NCI-H2107 treated with DMSO at 0.1 percent for 48 hours (cell line): ENCODE measurements at regions not wholly inside any gene's neighbourhood (a gene's known extent, or its start where the extent isn't known, plus 50 kb on each side); places are given as distances from the start of the nearest gene placed in this dataset.
"Not testable (repeated sequence)": the region's sequence is repeated elsewhere in the genome, so short reads cannot be mapped to it uniquely, and the experiment has no call there.

Source experiments
- DNase-seq: peaks from one replicate; lab custom pipeline; 2025; ENCODE audit not compliant: unreplicated experiment; lab: John Stamatoyannopoulos, UW

GRCh38 chr6:48553467-48554189 lies 442.6 kb upstream of the PTCHD4 start:
- no peak for DNase-seq

DNA sequence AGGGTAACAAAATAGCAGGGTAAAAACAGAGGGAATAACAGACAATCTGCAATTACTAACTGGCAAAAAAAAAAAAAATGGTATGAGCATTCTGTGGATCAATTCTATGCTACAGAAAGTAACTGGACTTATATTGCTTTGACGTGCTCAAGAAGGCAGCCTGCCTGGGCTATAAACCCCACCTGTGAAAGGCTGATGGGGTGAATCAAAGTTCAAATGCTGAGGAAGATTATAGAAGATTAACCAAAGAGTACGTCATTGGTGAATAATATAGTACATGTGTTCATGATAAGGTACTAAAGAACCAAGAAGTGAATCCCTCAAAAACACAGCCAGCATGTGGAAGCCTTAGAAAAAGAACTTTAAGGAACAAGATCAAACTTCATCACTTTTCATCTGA lies 441.9 kb upstream of the PTCHD4 start:
- no peak for DNase-seq

DNA sequence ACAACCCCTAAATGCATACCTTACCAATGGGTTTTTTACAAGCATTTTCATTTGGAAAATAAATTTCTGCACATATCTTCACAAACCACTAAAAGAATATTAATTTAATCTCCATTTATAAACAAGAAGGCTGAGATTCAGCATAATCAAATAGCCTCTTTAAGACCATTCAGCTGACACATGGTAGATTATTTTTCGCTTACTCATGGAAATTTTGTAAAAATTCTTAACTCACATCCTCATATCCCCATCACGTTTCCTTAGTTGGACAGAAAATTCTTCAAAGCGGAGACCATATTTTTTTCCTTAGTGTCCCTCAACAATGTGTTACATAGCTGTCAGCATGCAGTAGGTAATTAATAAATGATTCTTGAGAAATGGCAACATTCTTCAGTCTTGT lies 439.6 kb upstream of the PTCHD4 start:
- DNase-seq: no peak

DNA sequence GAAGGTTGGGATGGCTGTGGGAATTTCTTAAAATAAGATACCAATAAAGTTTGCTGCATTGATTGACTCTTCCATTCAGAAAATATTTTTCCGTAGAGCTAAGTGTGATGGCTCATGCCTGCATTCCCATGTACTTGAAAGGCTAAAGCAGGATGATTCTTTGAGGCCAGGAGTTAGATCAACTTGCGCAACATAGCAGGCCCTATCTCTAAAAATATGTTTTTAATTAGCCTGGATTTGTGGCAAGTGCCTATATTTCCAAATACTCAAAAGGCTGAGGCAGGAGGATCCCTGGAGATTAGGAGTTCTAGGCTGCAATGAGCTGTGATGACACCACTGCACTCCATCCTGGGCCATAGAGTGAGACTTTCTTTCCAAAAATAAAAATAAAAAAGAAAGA lies 431.2 kb upstream of the PTCHD4 start:
- no peak for DNase-seq

DNA sequence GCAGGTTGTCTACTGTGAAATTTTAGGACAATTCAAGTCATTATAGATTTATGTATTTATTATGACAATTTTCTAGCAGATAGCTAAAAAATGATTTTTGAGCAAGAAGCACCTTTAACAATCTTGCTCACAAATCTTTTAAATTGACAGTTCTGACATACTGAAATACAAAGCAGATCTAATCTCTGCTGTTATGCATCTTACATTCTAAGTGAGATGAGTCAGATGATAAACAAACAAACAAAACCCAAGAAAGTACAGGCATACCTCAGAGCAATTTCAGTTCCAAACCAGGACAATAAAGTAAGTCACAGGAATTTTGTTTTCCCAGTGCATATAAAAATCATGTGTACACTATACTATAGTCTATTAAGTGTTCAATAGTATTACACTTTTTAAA lies 430.7 kb upstream of the PTCHD4 start:
- no peak for DNase-seq

DNA sequence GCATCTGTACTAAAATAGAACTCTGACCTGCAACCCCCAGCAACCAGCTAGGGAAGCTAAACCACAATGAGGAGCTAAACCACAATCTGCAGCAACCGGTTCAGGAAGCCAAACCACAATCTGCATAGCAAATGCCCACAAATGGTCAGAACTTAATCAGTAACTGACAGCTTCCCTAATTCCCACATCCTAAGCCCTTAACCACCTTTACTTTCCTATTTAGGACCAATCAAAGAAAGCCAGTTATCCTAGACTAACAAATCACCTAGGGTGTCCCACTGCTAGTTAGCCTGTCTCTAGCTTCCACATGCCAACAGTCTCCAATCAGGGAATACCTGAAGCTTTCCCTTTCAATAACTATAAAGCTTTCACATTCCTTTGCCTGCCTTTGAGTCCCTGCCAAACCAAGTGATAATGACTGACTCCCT lies 424.6 kb upstream of the PTCHD4 start:
- DNase-seq: no peak

- DNase-seq: not testable (repeated sequence)
Observed at GRCh38 chr6:48530978-48531377, 420.0 kb upstream of the PTCHD4 start.

DNA sequence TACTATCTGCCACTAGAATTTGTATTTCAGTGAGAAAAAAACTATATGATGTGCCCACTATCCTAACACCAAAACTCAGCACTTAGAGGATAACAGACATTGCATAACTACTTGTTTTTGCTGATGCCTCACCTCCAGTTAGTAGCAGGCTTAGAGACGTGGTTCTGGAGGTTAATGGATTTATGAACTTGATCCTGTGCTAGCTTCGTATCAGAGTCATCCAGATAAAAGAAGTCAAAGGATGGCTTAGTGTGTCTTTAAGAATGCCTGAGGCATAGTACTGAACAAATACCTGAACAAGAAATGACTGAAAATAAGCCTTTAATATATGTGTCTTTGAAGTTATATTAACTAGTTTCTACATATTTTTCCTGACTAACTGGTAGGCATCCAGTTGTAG lies 414.9 kb upstream of the PTCHD4 start:
- no peak for DNase-seq

- no peak for DNase-seq
Observed at GRCh38 chr6:48520951-48521350, 410.0 kb upstream of the PTCHD4 start.

- DNase-seq: no peak
Observed at GRCh38 chr6:48512390-48512789, 401.4 kb upstream of the PTCHD4 start.

DNA sequence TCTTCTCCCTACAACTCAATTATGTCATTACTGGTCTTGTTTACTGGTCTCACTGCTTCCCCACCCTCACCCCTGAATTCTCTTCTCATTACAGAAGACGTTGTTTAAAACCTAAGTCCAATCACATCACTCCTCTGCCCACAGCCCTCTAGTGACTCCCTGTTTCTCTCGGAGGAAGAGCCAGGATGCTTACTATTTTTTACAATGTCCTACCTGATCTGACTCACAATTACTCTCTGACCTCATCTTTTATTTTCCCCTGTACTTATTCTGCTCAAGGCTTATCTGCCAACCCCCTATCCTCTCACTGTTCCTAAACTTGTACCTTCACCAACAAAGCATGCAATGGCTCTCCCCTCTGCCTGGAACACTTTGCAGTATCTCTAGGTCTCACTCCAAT lies 400.4 kb upstream of the PTCHD4 start:
- DNase-seq: no peak

DNA sequence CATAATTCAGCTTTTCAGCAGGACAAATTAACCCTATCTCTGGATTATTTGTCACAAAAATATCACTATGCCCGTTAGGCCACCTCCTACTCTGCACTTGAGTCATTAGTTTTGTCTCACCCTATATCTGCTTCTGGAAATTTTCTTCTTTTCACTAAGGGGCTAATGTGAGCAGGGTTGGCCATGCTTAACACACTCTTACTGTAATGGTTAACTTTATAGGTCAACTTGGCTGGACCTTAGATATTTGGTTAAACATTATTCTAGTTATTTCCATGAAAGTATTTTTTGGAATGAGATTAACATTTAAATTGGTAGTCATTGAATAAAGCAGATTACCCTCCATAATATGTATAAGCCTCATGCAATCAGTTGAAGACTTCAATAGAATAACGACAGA lies 394.6 kb upstream of the PTCHD4 start:
- no peak for DNase-seq

- not testable (repeated sequence) for DNase-seq
Observed at GRCh38 chr6:48493432-48493831, 382.4 kb upstream of the PTCHD4 start.

GRCh38 chr6:48490658-48491057 lies 379.7 kb upstream of the PTCHD4 start:
- no peak for DNase-seq

GRCh38 chr6:48486876-48487275 lies 375.9 kb upstream of the PTCHD4 start:
- no peak for DNase-seq

DNA sequence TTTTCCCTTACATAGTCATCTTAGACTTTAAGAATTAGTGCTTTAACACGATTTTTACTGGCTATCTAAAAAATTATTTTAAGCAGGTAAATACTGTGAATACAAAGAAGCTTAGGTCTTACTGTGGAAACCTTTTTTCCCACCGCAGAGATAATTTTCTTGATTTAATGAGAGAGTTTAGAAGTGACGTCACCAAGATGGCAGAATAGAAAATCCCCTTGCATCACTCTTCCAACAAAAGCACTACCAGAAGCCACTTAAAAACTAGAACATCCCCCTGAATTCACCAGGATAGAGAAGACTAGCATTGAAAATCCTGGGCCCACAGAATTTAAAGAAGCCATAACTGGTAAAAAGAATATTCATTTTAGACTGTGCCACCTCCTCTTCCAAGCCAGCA lies 375.4 kb upstream of the PTCHD4 start:
- DNase-seq: no peak

GRCh38 chr6:48476257-48476656 lies 365.3 kb upstream of the PTCHD4 start:
- no peak for DNase-seq

DNA sequence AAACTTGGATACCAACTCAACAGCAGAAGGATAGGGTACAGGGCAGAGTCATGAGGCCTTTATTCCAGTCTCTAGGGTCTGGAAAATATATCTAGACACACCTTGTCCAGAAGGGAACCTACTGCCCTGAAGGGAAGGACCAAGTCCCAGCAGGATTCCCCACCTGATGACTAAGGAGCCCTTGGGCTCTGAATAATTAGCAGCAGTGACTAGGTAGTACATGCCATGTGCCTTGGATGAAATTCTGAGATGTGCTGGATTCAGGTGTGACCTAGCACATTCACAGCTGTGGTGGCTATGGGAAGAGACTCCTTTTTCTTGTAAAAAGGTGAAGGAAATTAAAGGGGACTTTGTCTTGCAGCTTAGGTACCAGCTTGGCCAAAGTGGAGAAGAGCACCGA lies 364.3 kb upstream of the PTCHD4 start:
- no peak for DNase-seq

GRCh38 chr6:48474830-48475229 lies 363.8 kb upstream of the PTCHD4 start:
- DNase-seq: no peak

DNA sequence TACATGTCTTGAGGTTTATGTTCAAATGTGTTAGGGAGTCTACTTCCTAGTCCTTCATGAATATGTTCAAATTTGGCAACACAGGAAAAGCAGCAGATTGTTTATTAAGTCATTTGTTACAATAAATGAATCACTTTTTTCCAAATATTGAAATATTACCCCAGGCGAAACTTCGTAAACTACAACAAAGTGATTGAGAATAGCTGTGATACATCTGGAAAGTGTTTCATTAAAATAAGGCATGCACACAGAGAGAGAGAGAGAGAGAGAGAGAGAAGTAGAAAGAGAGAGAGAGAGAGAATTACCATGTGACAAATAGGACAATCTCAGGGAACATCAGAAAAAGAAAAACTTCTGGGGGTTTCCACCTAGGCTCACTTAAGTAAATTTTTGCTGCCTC lies 363.1 kb upstream of the PTCHD4 start:
- DNase-seq: no peak

DNA sequence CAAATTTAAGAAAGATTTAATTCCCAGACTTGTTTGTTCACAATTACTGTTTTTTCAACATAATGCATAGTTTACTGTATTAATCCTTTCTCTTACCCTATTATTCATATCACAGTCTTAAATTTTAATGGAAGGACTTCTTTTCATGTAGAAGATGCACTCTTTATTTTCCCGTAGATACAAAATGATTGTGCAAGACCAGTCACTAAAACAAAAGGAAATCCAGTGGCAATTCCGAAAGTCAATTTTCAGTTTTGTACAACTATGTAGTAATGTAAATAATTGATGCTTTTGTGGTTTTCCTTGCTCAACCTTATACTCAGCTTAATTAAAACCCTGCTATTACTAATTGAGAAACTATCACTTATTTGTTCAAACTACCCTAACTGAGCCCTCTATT lies 361.5 kb upstream of the PTCHD4 start:
- no peak for DNase-seq

- no peak for DNase-seq
Observed at GRCh38 chr6:48472091-48472490, 361.1 kb upstream of the PTCHD4 start.

DNA sequence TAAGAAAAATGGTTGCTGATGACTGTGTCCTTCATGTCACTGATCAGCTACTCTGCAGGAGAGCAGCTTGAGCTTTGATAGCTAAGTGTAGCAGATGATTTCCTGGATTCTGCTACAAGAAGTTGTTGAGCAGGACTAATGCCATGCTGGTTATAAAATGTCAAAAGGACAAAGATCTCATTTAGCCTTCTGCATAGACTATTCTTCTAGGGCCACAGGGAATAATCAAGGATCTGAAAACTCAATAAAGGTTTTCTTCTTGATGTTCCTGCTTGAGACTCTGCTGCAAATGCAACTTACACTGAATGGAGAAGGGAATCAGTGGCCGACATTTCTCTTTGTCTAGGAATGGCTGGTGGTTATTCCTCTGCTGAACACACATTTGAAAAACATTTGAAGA lies 360.3 kb upstream of the PTCHD4 start:
- no peak for DNase-seq
